Stimulated activated naive CD4-positive, alpha-beta T cell treated with Interleukin-2 at 50 U/mL for 16 hours (primary cell): ENCODE measurements at regions not wholly inside any gene's neighbourhood (a gene's known extent, or its start where the extent isn't known, plus 50 kb on each side); places are given as distances from the start of the nearest gene placed in this dataset.
"Not testable (repeated sequence)": the region's sequence is repeated elsewhere in the genome, so short reads cannot be mapped to it uniquely, and the experiment has no call there.

Source experiments
- DNase-seq: peaks from one replicate; lab custom pipeline; 2025; lab: John Stamatoyannopoulos, UW

DNA sequence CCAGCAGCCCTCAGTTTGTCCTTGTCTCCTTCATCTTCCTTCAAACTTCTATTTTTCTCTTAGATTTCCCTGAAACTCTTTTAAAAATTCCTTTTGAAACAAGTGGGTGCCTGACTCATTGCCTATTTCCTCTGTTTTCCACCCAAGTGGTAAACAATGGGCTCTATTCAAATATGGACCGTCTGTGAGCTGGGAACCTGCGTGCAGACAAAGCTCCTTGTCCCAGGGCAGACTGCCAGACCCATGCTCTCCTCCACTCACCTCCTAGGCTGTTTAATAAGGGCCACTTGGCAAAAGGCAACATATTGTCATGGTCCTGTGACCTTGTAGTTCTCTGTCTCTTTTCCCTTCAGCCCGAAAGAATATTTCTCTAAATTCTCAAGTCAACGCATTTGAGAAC lies 332.7 kb upstream of the THBS1 start:
- DNase-seq = no peak

DNA sequence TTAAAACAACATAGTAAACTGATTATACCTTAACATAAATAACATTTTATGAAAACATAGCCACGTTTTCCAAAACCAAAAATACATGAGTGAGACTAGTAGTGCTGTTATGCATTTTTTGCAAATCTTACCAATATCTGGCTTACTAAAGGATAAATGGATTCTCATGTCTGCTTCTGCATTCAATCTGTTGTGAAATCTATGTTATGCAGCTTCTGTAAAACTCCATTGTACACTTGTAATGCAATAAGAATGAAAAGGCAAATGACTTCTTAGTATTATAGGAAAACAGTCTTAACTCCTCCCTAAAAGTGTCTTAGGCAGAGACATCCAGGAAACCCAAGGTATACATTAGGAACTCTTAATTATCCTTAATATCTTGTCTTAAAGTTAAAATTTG lies 330.9 kb upstream of the THBS1 start:
- DNase-seq = no peak

DNA sequence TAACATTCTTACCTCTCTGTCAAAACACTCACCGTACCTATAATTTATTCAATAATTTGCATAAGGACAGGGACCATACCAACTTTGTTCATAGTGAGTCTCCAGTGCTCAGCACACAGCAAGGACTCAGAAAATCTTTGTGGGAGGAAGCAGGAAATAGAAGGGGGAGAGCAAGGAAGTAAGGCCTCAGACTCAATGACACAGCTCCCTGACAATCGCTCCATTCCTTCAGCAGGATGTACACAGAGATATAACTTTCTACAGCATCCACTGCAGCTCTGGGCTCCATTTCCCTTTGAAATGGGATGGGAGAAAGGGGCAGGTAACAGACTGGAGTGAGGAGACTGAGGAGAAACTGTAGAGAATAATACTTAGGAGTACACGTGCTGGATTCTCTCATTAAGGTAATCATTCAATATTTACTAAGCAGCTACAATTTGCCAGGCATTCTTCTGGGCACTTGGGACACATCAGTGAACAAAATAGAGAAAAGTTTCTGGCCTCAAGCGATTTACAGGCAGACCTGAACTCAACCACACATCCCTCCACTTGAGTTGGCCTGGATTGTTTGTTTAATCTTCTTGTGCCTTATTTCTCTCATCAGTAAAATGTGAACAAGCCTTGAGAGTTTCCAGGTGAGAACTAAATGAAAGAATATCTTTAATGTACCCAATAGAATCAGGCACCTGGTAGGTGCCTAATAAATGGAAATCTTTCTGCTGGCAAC lies 330.3 kb upstream of the THBS1 start:
- DNase-seq = no peak

DNA sequence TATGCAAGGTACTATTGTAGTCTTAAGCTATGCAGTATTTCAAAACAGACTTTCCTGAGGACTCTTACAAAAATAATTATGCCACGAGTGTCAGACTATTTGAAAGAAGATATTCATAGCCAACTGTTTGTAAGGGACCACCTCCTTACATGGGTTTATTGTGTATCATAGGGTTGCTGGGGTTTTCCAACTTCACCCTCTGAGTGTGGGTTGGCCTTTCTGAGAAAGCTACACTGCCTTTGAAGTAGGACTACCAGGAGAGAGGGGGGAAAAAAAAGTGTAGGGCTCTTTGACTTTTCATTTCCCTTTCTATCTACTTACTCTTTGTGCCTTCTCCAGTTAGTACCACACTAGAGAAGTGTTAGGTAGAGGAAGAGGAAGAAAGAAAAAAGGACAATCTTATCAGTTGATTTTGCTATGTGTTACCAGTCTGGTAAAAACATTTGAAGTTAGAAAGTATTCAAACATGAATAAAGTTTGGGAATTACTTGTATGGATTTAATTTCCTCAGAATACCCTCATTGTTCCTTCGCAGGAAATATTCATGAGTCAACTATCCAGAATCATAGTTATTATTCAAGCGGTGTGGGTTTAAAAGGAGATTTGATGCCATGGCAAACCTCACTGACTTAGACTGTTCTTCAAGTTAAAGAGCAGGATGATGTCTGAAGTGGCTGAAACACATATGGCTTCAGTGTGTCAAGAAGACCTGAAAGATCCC lies 329.3 kb upstream of the THBS1 start:
- DNase-seq = no peak

DNA sequence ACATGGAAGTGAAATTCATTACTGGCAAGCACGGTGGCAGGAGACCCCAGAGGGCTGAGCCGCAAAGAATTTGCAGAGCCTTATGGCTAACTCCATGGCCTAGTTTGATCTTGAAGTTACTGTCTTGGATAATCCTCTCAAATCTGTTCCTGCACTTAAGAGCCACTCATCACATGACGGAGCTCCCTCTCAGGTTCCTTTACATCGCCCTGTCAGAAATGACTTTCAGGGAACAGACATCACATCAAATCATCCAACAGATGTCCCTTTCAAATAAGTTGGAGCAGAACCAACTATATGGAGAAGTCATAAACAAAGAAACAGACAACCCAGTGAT lies 328.8 kb upstream of the THBS1 start:
- DNase-seq = no peak

DNA sequence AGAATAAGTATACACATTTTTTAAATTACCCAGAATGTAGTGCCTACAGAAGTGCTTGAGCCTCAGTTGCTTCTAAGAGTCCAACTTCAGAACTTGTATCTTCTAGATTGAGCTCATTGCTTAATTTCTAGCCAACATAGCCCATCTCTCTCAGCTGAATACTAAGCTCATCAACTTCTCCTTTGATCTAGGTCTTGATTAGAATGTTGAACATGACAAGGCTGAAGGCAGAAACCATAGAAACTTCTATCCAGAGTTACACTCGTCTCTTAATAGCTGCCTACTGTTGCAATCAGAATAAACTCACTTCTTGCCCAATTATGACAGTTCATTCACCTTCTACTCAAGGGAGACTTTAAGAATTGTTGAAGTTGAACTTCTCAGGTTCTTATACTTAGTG lies 327.3 kb upstream of the THBS1 start:
- no peak for DNase-seq

DNA sequence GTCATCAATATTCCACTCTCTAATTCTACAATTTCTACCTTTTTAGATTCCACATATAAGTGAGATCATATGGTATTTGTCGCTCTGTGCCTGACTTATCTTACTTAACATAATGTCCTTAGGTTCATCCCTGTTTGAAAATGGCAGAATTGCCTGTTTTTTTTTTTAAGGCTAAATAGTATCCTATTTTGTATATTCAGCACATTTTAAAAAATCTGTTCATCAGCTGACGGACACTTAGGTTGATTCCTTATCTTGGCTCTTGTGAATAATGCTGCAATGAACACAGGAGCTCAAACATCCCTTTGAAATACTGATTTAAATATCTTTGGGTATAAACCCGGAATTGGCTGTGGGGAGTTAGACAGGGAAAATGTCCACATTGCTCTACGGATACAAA lies 326.7 kb upstream of the THBS1 start:
- DNase-seq = no peak

DNA sequence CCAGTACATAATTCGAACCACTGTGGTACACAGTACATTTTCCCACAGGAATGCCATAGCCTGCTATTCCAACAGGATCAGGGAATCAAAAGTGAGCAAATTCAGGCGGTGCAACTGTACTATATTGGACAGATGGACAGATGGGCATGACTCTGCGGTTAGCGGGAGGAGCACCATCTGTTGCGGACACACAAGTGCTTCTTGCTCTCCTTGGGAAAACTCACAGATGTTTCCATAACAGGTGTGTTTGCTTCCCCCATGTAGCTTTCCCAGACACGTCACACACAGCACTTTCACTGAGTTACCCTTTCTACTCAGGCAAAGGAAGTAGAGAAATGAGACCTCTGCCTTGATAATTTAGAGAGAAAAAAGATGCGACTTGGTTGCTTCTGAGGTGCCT lies 325.1 kb upstream of the THBS1 start:
- no peak for DNase-seq

DNA sequence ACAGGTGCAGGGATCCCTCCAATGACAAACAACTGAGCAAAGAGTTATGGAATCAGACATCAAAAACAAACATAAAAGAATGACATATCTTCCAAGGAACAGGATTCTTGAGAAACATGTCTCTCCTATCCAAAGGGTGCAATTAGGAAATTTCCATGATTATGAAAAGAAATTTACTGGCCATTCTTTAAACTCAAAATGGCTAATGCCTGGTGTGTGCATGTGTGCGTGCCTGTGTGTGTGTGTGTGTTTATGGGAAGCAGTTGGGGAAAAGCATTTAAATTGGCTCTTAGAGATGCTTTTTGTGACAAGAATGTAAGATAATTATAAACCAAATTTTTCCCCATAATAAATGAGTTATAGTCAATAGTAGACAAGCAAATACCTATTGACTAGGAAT lies 320.5 kb upstream of the THBS1 start:
- no peak for DNase-seq

DNA sequence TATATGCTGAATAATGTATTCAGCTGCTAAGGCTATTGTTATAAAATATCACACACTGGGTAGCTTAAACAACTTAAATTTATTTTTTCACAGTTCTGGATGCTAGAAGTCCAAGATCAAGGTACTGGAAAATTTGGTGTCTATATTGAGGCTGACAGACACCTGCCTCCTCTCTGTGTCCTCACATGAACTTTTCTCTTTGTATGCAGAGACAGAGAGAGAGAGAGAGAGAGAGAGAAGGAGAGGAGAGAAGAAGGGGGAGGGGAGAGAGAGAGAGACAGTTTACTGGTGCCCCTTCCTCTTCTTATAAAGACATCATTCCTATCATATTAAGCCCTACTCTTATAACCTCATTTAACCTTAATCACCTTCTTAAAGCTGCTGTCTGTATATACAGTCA lies 320.1 kb upstream of the THBS1 start:
- no peak for DNase-seq

DNA sequence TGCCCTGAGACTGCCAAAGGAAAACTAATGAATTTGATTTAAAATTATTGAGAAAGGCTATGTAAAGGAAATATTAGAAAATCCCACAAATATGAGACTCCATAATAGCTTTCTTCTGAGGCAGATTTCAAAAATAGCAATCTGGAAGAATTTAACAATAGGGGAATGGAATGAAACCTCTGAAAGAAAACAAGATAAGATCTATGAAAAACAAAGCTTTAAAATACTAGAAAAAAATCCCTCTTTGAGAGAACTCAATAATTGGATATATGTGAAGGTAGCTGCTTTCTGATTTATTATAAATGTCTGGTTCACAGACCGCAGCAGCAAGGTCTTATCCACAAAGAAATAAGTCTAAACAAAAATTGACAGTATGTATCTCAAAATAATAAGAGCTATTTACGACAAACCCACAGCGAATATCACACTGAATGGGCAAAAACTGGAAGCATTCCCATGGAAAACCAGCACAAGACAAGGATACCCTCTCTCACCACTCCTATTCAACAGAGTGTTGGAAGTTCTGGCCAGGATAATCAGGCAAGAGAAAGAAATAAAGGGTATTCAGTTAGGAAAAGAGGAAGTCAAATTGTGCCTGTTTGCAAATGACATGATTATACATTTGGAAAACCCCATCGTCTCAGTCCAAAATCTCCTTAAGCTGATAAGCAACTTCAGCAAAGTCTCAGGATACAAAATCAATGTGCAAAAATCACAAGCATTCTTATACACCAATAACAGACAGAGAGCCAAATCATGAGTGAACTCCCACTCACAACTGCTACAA lies 319.3 kb upstream of the THBS1 start:
- DNase-seq = not testable (repeated sequence)

DNA sequence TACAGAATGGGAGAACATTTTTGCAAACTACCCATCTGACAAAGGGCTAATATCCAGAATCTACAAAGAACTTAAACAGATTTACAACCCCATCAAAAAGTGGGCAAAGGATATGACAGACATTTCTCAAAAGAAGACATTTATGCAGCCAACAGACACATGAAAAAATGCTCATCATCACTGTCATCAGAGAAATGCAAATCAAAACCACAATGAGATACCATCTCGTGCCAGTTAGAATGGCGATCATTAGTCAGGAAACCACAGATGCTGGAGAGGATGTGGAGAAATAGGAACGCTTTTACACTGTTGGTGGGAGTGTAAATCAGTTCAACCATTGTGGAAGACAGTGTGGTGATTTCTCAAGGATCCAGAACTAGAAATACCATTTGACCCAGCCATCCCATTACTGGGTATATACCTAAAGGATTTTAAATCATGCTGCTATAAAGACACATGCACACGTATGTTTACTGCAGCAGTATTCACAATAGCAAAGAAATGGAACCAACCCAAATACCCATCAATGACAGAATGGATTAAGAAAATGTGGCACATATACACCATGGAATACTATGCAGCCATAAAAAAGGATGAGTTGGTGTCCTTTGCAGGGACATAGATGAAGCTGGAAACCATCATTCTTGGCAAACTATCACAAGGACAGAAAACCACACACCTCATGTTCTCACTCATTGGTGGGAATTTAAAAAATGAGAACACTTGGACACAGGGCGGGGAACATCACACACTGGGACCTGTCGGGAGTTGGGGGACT lies 317.7 kb upstream of the THBS1 start:
- not testable (repeated sequence) for DNase-seq

DNA sequence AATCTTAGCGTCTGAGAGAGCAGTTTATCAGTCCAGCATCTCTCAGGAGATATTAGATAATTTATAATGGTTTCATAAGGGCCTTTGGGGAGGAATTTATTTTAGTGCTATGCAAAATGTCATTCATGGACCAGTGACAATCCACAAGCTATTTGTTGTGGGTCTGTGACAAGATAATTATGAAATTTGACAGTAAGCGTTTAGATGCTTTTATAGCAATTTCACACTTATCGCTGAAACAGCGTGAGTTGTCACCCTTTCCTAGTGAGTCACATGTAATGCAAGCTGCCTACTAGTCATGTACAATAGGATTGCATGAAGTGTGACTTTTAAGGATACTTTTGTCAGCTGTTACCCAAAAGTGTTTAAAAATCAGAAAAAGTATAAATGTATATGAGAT lies 315.6 kb upstream of the THBS1 start:
- DNase-seq = no peak

DNA sequence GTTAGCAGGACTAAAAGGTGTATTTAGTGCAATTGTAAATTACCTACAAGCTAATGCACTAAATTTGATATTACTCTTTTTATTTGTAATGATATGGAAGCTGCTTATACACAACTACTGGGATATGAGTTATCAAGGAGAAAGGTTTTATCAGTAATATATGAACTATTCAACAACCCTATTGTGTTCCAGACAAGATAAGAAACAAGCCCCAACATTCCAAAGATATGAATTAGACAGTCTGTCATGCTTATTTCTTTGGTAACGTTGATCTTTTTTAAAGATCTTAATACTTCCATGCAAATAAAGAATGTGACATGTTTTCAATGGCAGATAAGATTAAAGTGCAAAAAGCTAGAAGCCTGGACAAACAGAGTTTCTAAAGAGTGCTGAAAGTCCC lies 314.0 kb upstream of the THBS1 start:
- DNase-seq = no peak

DNA sequence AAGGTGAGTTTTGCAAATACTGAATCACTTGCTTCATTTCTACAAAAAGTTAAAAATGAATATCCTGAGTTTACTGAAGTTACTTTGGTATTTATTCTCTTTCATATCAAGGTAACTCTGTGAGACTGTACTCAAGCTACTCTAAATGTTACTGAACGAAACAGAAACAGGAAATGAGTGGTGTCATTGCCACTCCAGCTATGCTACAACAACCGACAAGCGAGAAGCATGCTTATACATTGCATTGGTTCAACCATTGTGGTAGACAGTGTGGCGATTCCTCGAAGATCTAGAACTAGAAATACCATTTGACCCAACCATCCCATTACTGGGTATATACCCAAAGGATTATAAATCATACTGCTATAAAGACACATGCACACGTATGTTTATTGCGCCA lies 313.2 kb upstream of the THBS1 start:
- no peak for DNase-seq

DNA sequence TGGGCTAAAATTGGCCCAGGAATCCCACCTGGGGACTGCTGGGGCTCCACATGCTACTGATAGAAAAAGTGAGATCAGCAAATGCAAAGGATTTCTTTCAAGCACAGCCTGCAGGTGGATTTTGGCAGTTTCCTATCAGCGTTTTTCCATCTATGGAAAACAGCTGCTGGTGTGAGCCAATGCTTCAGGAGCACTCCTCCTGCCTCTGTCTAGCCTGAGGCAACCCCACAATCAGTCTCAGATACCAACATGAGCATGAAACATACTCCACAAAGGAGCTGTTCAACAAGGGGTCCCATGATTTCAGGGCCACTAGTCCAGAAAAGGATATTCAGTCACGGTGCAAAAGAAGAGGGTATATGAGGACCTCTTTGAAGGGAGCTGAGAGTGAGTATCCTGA lies 311.5 kb upstream of the THBS1 start:
- DNase-seq = no peak

DNA sequence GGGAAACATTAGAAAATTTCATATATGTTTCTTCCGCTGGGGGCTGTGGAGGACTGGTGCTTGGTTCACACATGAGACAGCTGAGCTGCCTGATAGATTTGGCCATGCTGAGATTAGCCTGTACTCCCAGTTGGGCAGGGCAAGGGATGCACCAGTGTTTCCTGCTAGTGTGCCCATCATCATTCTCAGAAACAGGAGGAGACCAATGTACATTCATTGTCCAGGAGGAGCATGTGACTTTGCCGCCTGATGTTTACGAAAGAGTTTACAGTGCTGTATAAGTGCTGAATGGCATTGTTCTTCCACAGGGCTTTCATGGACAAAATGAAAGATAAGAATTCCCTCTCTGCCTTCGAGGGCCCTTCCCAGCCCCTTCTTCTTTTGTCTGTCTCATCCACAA lies 311.1 kb upstream of the THBS1 start:
- DNase-seq = no peak

DNA sequence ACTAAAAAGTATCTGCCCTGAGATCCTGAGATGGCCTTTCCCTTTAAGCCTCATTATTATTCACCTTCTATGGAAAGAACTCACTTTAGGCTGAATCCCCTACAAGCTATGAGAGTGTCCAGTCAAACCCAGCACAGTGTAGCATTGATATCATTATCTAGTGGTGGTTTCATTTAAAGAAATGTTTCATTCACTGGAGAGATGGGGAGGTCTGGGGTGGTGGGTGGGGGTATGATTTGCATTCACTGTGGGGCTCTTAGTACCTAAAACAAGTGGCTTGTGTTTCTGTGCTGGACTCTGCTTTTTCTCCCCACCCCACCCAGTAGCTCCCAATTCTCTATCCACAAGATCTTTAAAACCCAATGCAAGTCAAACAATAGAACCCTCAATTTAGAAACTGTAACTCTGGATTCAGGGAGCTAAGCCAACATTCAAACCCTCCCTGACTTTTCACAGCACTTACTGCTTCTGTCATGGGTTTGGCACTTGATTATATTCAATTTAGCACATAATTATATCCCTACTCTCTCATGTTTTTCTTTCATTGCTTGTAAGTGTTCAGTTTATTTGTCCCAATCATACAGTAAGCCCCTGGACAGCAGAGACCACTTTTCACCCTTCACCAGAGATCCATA lies 310.5 kb upstream of the THBS1 start:
- no peak for DNase-seq

DNA sequence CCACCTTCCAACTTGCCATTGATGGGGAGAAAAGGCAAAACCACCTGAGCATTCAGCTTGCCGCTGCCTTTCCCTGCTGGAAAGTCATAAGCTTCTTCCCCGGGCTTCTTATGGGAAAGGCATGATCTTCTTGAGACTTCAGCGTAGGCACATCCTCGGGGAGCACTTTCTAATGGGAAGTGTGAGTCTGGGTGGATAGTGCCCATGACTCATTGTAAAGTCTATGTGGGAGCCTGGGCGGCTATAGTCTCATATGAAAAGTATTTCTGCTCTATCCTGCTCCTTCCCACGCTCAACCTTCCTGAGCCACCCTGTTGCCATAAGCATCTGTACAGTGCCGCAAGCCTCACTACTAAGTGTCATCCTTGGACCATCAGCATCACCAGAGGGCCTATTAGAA lies 309.9 kb upstream of the THBS1 start:
- DNase-seq = no peak

DNA sequence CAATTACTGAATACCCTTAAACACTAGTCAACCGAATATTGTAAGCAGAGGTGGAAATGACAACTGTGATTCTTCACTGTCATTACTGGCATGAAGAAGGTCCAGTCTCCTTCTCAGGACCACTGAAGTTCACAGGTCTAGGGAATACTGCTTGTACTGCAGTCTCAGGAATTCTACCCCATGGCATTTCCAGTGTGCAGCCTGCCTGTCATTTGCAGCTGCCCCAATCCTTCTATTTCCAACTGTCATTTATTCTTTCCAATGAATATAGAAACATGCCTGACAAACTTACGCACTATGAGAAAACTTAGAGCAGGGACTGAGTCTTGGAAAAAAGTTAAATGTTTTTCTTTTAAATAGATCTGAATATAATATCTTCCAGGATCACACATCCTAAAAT lies 308.0 kb upstream of the THBS1 start:
- no peak for DNase-seq

DNA sequence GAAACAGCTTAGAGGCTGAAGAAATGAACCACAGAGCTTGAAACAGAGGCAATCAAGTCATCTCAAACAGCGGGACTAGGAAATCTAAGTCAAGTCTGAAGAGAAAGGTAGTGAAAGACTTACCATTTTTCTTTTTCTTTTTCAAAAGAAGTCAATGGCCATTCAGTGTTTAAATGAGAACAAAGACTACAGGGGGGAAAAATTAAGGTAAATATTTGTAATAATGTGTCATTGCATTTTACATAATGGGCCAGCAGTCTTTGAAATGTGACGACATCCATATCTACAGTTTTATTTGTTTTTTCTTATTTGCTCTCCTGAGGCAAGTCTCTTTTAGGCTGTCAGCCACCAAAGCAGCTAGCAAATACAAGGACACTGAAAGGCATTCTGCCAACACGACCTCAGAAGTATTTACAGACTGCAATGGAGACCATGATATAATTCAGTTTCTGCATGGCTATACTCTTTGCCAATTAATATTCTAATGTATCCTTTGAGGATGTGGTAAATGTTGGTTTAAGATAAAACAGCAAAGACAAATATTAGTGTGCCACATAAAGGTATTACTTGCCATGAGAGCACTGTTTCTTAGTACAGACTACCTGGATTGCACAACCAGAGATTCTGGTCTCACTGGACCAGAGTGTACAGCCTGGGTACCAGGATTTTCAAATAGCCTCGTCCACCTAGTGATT lies 307.0 kb upstream of the THBS1 start:
- DNase-seq = no peak
